WTC11 (cell line): ENCODE measurements at regions not wholly inside any gene's neighbourhood (a gene's known extent, or its start where the extent isn't known, plus 50 kb on each side); places are given as distances from the start of the nearest gene placed in this dataset.

Experiments used
- HMGA2 ChIP-seq: fragments of 250-450 bp; sonication (Bioruptor Pico); IDR thresholded peaks from 2 replicates; pipeline ENCODE4 v1.4.0; 2021; ENCODE audit warnings: mild to moderate bottlenecking, moderate library complexity
- IRF2 ChIP-seq: sonication (generic); formaldehyde crosslinking; IDR thresholded peaks from 2 replicates; pipeline ENCODE4 v1.8.0; 2022; ENCODE audit warnings: low read depth, missing genetic modification reagents, borderline replicate concordance
- OVOL2 ChIP-seq: fragments of 250-450 bp; sonication (Bioruptor Pico); IDR thresholded peaks from 2 replicates; pipeline ENCODE4 v1.9.0; 2021; ENCODE audit warnings: mild to moderate bottlenecking, borderline replicate concordance
- ZBTB21 ChIP-seq: sonication (generic); formaldehyde crosslinking; IDR thresholded peaks from 2 replicates; pipeline ENCODE4 v1.8.1; 2023; ENCODE audit warnings: mild to moderate bottlenecking, missing genetic modification reagents, borderline replicate concordance
- TF ChIP-seq, protein P1 (sequence below): sonication (generic); formaldehyde crosslinking; conservative IDR thresholded peaks from 2 replicates; pipeline ENCODE4 v1.8.1; 2023; ENCODE audit warnings: mild to moderate bottlenecking, low read depth, missing genetic modification reagents, moderate library complexity
- TF ChIP-seq, protein P2 (sequence below): fragments of 200-600 bp; IDR thresholded peaks from 2 replicates; pipeline ENCODE4 v1.8.0; 2022; ENCODE audit warnings: antibody characterized with exemption

DNA sequence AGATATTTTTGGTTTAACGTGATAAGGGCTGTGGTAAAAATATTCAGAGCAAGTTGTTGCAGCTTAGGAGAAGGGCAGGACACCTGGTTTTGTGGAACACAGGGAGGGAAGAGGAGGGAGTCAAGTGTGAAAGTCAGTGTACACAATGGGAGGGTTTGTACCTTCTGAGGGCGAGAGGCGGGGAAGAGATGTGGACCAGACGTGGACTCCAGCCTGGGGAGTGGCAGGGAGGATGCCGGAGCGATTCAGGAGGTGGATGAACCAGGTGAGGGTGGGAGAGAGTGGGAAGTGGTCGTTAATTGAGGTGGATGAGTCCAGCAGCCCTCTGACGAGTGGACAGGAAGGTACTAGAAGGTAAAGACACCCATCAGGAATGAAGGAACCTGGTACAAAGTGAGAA is 52.2 kb upstream of the IRF2BP2 start:
- TF ChIP-seq, protein P1, sequence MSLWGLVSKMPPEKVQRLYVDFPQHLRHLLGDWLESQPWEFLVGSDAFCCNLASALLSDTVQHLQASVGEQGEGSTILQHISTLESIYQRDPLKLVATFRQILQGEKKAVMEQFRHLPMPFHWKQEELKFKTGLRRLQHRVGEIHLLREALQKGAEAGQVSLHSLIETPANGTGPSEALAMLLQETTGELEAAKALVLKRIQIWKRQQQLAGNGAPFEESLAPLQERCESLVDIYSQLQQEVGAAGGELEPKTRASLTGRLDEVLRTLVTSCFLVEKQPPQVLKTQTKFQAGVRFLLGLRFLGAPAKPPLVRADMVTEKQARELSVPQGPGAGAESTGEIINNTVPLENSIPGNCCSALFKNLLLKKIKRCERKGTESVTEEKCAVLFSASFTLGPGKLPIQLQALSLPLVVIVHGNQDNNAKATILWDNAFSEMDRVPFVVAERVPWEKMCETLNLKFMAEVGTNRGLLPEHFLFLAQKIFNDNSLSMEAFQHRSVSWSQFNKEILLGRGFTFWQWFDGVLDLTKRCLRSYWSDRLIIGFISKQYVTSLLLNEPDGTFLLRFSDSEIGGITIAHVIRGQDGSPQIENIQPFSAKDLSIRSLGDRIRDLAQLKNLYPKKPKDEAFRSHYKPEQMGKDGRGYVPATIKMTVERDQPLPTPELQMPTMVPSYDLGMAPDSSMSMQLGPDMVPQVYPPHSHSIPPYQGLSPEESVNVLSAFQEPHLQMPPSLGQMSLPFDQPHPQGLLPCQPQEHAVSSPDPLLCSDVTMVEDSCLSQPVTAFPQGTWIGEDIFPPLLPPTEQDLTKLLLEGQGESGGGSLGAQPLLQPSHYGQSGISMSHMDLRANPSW (CRISPR knock-in tag): no peak
- TF ChIP-seq IRF2 (CRISPR knock-in tag) (no peak), ZBTB21 (CRISPR knock-in tag) (no peak), OVOL2 (CRISPR knock-in tag) (no peak), HMGA2 (no peak)
- TF ChIP-seq, protein P2, sequence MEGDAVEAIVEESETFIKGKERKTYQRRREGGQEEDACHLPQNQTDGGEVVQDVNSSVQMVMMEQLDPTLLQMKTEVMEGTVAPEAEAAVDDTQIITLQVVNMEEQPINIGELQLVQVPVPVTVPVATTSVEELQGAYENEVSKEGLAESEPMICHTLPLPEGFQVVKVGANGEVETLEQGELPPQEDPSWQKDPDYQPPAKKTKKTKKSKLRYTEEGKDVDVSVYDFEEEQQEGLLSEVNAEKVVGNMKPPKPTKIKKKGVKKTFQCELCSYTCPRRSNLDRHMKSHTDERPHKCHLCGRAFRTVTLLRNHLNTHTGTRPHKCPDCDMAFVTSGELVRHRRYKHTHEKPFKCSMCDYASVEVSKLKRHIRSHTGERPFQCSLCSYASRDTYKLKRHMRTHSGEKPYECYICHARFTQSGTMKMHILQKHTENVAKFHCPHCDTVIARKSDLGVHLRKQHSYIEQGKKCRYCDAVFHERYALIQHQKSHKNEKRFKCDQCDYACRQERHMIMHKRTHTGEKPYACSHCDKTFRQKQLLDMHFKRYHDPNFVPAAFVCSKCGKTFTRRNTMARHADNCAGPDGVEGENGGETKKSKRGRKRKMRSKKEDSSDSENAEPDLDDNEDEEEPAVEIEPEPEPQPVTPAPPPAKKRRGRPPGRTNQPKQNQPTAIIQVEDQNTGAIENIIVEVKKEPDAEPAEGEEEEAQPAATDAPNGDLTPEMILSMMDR: no peak
